22Rv1 (cell line): ENCODE measurements at regions not wholly inside any gene's neighbourhood (a gene's known extent, or its start where the extent isn't known, plus 50 kb on each side); places are given as distances from the start of the nearest gene placed in this dataset.

Source experiments
- CTCF ChIP-seq: fragments of 450-650 bp; IDR thresholded peaks from 2 replicates; pipeline ENCODE4 v1.5.1; 2017; ENCODE audit warnings: mild to moderate bottlenecking
- ZFX ChIP-seq: fragments of 450-650 bp; IDR thresholded peaks from 2 replicates; pipeline ENCODE4 v1.6.1; 2017; ENCODE audit warnings: antibody characterized with exemption, borderline replicate concordance

GRCh38 chr17:70290770-70291169 is 121.4 kb downstream of the KCNJ2 start:
- TF ChIP-seq CTCF (no peak), ZFX (no peak)
